ENCODE measurements at regions not wholly inside any gene's neighbourhood (a gene's known extent, or its start where the extent isn't known, plus 50 kb on each side); places are given as distances from the start of the nearest gene placed in this dataset.
"Not testable (repeated sequence)": the region's sequence is repeated elsewhere in the genome, so short reads cannot be mapped to it uniquely, and the experiment has no call there.

GRCh38 chr16:16609627-16610026 is 230.7 kb downstream of the NPIPA7 start:
- TF ChIP-seq, protein P1, sequence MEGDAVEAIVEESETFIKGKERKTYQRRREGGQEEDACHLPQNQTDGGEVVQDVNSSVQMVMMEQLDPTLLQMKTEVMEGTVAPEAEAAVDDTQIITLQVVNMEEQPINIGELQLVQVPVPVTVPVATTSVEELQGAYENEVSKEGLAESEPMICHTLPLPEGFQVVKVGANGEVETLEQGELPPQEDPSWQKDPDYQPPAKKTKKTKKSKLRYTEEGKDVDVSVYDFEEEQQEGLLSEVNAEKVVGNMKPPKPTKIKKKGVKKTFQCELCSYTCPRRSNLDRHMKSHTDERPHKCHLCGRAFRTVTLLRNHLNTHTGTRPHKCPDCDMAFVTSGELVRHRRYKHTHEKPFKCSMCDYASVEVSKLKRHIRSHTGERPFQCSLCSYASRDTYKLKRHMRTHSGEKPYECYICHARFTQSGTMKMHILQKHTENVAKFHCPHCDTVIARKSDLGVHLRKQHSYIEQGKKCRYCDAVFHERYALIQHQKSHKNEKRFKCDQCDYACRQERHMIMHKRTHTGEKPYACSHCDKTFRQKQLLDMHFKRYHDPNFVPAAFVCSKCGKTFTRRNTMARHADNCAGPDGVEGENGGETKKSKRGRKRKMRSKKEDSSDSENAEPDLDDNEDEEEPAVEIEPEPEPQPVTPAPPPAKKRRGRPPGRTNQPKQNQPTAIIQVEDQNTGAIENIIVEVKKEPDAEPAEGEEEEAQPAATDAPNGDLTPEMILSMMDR (IDR thresholded peaks at IDR 0.05 in 4 of 5, conservative IDR thresholded peaks at IDR 0.05 in 1 of 5): not testable (repeated sequence)
- TF ChIP-seq POLR2A (IDR thresholded peaks at IDR 0.05): not testable (repeated sequence)

Data from gastrocnemius medialis (tissue), 4 donors.